GM12892 (cell line): ENCODE measurements at regions not wholly inside any gene's neighbourhood (a gene's known extent, or its start where the extent isn't known, plus 50 kb on each side); places are given as distances from the start of the nearest gene placed in this dataset.

Experiments
- POLR2A ChIP-seq: IDR thresholded peaks from 2 replicates; pipeline ENCODE4 v1.6.1; 2011; ENCODE audit warnings: low read depth, low read length, control low read depth
- POLR2AphosphoS5 ChIP-seq: IDR thresholded peaks from 2 replicates; pipeline ENCODE4 v1.6.1; 2011; ENCODE audit warnings: low read depth, low read length, control low read depth

GRCh38 chr7:47038621-47039020 lies 543.3 kb downstream of the TNS3 start:
- TF ChIP-seq POLR2AphosphoS5, result no peak
- no peak for TF ChIP-seq POLR2A
